Muscle layer of colon (tissue), 2 donors: ENCODE measurements at regions not wholly inside any gene's neighbourhood (a gene's known extent, or its start where the extent isn't known, plus 50 kb on each side); places are given as distances from the start of the nearest gene placed in this dataset.

ENCODE experiments used
- H3K27ac ChIP-seq: one replicate; pipeline ENCODE4 v1.7.0; 2013; ENCODE audit warnings: low read depth, mild to moderate bottlenecking, low read length, moderate library complexity
- H3K27me3 ChIP-seq, 2 donors: one replicate each; pipeline ENCODE4 v1.7.0; 2013; ENCODE audit warnings: low read length in 2 of 2, mild to moderate bottlenecking in 2 of 2; ENCODE audit not compliant: insufficient read depth in 2 of 2, control insufficient read depth in 1 of 2
- H3K36me3 ChIP-seq: one replicate; pipeline ENCODE4 v1.7.0; 2013; ENCODE audit warnings: mild to moderate bottlenecking, low read length; ENCODE audit not compliant: insufficient read depth
- H3K4me1 ChIP-seq: one replicate; pipeline ENCODE4 v1.7.0; 2013; ENCODE audit warnings: mild to moderate bottlenecking, low read length; ENCODE audit not compliant: insufficient read depth
- H3K4me3 ChIP-seq, 2 donors: one replicate each; pipeline ENCODE4 v1.7.0; 2013; ENCODE audit warnings: low read length in 2 of 2, low read depth in 1 of 2, mild to moderate bottlenecking in 1 of 2, moderate library complexity in 1 of 2
- H3K9ac ChIP-seq: one replicate; pipeline ENCODE4 v1.7.0; 2013; ENCODE audit warnings: low read length
- H3K9me3 ChIP-seq: one replicate; pipeline ENCODE4 v1.7.0; 2013; ENCODE audit warnings: mild to moderate bottlenecking, low read length
- donor health status: abdominal sarcoma.
- donor health status: Adenocarcinoma of cecum.

GRCh38 chr13:105291987-105292386, 1243.5 kb downstream of the EFNB2 start:
- Histone ChIP-seq H3K4me1 (no peaks in the 10 kb centered on the region), H3K27me3 (no peaks in the 10 kb centered on the region), H3K9ac (no peak overlapping the region), H3K36me3 (no peaks in the 10 kb centered on the region), H3K27ac (no peak overlapping the region), H3K4me3 (no peak overlapping the region), H3K9me3 (no peaks in the 10 kb centered on the region)

GRCh38 chr13:105290596-105290995, 1244.9 kb downstream of the EFNB2 start:
- no peaks in the 10 kb centered on the region for H3K9me3 ChIP-seq
- no peak overlapping the region for H3K4me3 ChIP-seq
- no peaks in the 10 kb centered on the region for H3K4me1 ChIP-seq
- no peaks in the 10 kb centered on the region for H3K27me3 ChIP-seq
- H3K9ac ChIP-seq: no peak overlapping the region
- H3K36me3 ChIP-seq: no peaks in the 10 kb centered on the region
- H3K27ac ChIP-seq: no peak overlapping the region

GRCh38 chr13:105285526-105285925, 1249.9 kb downstream of the EFNB2 start:
- Histone ChIP-seq H3K9ac (no peak overlapping the region), H3K9me3 (no peaks in the 10 kb centered on the region), H3K4me3 (no peak overlapping the region), H3K36me3 (no peaks in the 10 kb centered on the region), H3K27me3 (no peaks in the 10 kb centered on the region), H3K4me1 (no peaks in the 10 kb centered on the region), H3K27ac (no peak overlapping the region)

- Histone ChIP-seq H3K27ac (no peak overlapping the region), H3K27me3 (no peaks in the 10 kb centered on the region), H3K36me3 (no peaks in the 10 kb centered on the region), H3K4me1 (no peaks in the 10 kb centered on the region), H3K9me3 (no peaks in the 10 kb centered on the region), H3K9ac (no peak overlapping the region), H3K4me3 (no peak overlapping the region)
Measured at GRCh38 chr13:105282406-105283285, 1252.8 kb downstream of the EFNB2 start.

- Histone ChIP-seq H3K27ac (no peak overlapping the region), H3K9ac (no peak overlapping the region), H3K27me3 (no peaks in the 10 kb centered on the region), H3K4me3 (no peak overlapping the region), H3K36me3 (no peaks in the 10 kb centered on the region), H3K9me3 (no peaks in the 10 kb centered on the region), H3K4me1 (no peaks in the 10 kb centered on the region)
Measured at GRCh38 chr13:105278943-105279381, 1256.5 kb downstream of the EFNB2 start.

GRCh38 chr13:105276571-105276970, 1258.9 kb downstream of the EFNB2 start:
- Histone ChIP-seq H3K4me1 (no peaks in the 10 kb centered on the region), H3K4me3 (no peak overlapping the region), H3K9me3 (no peaks in the 10 kb centered on the region), H3K9ac (no peak overlapping the region), H3K36me3 (no peaks in the 10 kb centered on the region), H3K27me3 (no peaks in the 10 kb centered on the region), H3K27ac (no peak overlapping the region)

- no peak overlapping the region for H3K9ac ChIP-seq
- no peaks in the 10 kb centered on the region for H3K9me3 ChIP-seq
- no peak overlapping the region for H3K4me3 ChIP-seq
- H3K27me3 ChIP-seq: no peaks in the 10 kb centered on the region
- H3K4me1 ChIP-seq: no peaks in the 10 kb centered on the region
- no peak overlapping the region for H3K27ac ChIP-seq
- H3K36me3 ChIP-seq: no peaks in the 10 kb centered on the region
Measured at GRCh38 chr13:105273665-105274222, 1261.7 kb downstream of the EFNB2 start.

GRCh38 chr13:105272660-105273631, 1262.5 kb downstream of the EFNB2 start:
- Histone ChIP-seq H3K27me3 (no peaks in the 10 kb centered on the region), H3K9me3 (no peaks in the 10 kb centered on the region), H3K36me3 (no peaks in the 10 kb centered on the region), H3K27ac (no peak overlapping the region), H3K4me3 (no peak overlapping the region), H3K4me1 (no peaks in the 10 kb centered on the region), H3K9ac (no peak overlapping the region)

- H3K4me1 ChIP-seq: no peaks in the 10 kb centered on the region
- H3K9me3 ChIP-seq: no peaks in the 10 kb centered on the region
- H3K36me3 ChIP-seq: no peaks in the 10 kb centered on the region
- H3K9ac ChIP-seq: no peak overlapping the region
- H3K4me3 ChIP-seq: no peak overlapping the region
- no peaks in the 10 kb centered on the region for H3K27me3 ChIP-seq
- no peak overlapping the region for H3K27ac ChIP-seq
Measured at GRCh38 chr13:105266615-105267014, 1268.8 kb downstream of the EFNB2 start.

- Histone ChIP-seq H3K27me3 (no peaks in the 10 kb centered on the region), H3K9me3 (no peaks in the 10 kb centered on the region), H3K27ac (no peak overlapping the region), H3K4me3 (no peak overlapping the region), H3K36me3 (no peaks in the 10 kb centered on the region), H3K9ac (no peak overlapping the region), H3K4me1 (no peaks in the 10 kb centered on the region)
Measured at GRCh38 chr13:105262579-105262978, 1272.9 kb downstream of the EFNB2 start.

- no peak overlapping the region for H3K4me3 ChIP-seq
- H3K9me3 ChIP-seq: no peaks in the 10 kb centered on the region
- no peaks in the 10 kb centered on the region for H3K4me1 ChIP-seq
- no peaks in the 10 kb centered on the region for H3K27me3 ChIP-seq
- H3K27ac ChIP-seq: no peak overlapping the region
- no peak overlapping the region for H3K9ac ChIP-seq
- H3K36me3 ChIP-seq: no peaks in the 10 kb centered on the region
Measured at GRCh38 chr13:105259426-105259825, 1276.0 kb downstream of the EFNB2 start.
